Left ventricle myocardium inferior (tissue), 1 donor: ENCODE measurements at regions not wholly inside any gene's neighbourhood (a gene's known extent, or its start where the extent isn't known, plus 50 kb on each side); places are given as distances from the start of the nearest gene placed in this dataset.
"Not testable (repeated sequence)": the region's sequence is repeated elsewhere in the genome, so short reads cannot be mapped to it uniquely, and the experiment has no call there.

Source experiments
- DNase-seq: peaks from one replicate; pipeline ENCODE4 v3.0.0-alpha.2; 2020
- H3K27ac ChIP-seq: fragments of 200-600 bp; replicated peaks from 2 replicates; pipeline ENCODE4 v1.8.0; 2021
- H3K27me3 ChIP-seq: fragments of 200-600 bp; 2 replicates; pipeline ENCODE4 v1.8.0; 2021; ENCODE audit warnings: low read depth
- H3K36me3 ChIP-seq: fragments of 200-600 bp; 2 replicates; pipeline ENCODE4 v1.8.0; 2021
- H3K4me1 ChIP-seq: fragments of 200-600 bp; 2 replicates; pipeline ENCODE4 v1.8.0; 2021
- H3K4me3 ChIP-seq: fragments of 200-600 bp; 2 replicates; pipeline ENCODE4 v1.8.0; 2021; ENCODE audit warnings: mild to moderate bottlenecking, moderate library complexity
- H3K9me3 ChIP-seq: fragments of 200-600 bp; replicated peaks from 2 replicates; pipeline ENCODE4 v1.8.0; 2021
- CTCF ChIP-seq: fragments of 200-600 bp; IDR thresholded peaks from 2 replicates; pipeline ENCODE4 v1.8.0; 2021; ENCODE audit warnings: antibody characterized with exemption, mild to moderate bottlenecking, borderline replicate concordance
- intact Hi-C: fragments of 100-400 bp; cut with micrococcal nuclease; formaldehyde crosslinking; loops from one replicate; pipeline ENCODE4 v1.11.0; 2022
- donor health status: DM: no; HTN: yes; CAD: no; lungs with severe emphysema.

GRCh38 chr4:24179201-24179840, 289.5 kb upstream of the PPARGC1A start:
- Histone ChIP-seq H3K27ac (no peak overlapping the region), H3K4me1 (no peaks in the 10 kb centered on the region), H3K36me3 (no peaks in the 10 kb centered on the region), H3K4me3 (no peak overlapping the region), H3K27me3 (no peaks in the 10 kb centered on the region), H3K9me3 (no peaks in the 10 kb centered on the region)
- no peak for TF ChIP-seq CTCF
- DNase-seq: no peak
- intact Hi-C loops: no loop called here

- H3K27ac ChIP-seq, intact Hi-C loops, H3K36me3 ChIP-seq, H3K27me3 ChIP-seq, DNase-seq, H3K4me3 ChIP-seq, H3K9me3 ChIP-seq, H3K4me1 ChIP-seq: not testable (repeated sequence)
These were observed 287.6 kb upstream of the PPARGC1A start for GRCh38 chr4:24177443-24177842.

- TF ChIP-seq CTCF: no peak
- H3K4me3 ChIP-seq: no peak overlapping the region
These were observed 285.9 kb upstream of the PPARGC1A start for GRCh38 chr4:24175707-24176106.

GRCh38 chr4:24174602-24175001, 284.8 kb upstream of the PPARGC1A start:
- no peak for TF ChIP-seq CTCF
- Histone ChIP-seq H3K27ac (no peak overlapping the region), H3K9me3 (no peaks in the 10 kb centered on the region), H3K36me3 (no peaks in the 10 kb centered on the region), H3K27me3 (no peaks in the 10 kb centered on the region), H3K4me1 (no peaks in the 10 kb centered on the region), H3K4me3 (no peak overlapping the region)
- no peak for DNase-seq
- intact Hi-C loops: no loop called here

More at GRCh38 chr4:24175707-24176106, 285.9 kb upstream of the PPARGC1A start:
- H3K27me3 ChIP-seq: no peaks in the 10 kb centered on the region
- no peaks in the 10 kb centered on the region for H3K9me3 ChIP-seq
- DNase-seq: no peak
- intact Hi-C loops: no loop called here
- H3K36me3 ChIP-seq: no peaks in the 10 kb centered on the region
- H3K27ac ChIP-seq: no peak overlapping the region
- no peaks in the 10 kb centered on the region for H3K4me1 ChIP-seq

- TF ChIP-seq CTCF: no peak
- Histone ChIP-seq H3K27me3 (no peaks in the 10 kb centered on the region), H3K36me3 (no peaks in the 10 kb centered on the region), H3K4me1 (no peaks in the 10 kb centered on the region), H3K9me3 (no peaks in the 10 kb centered on the region), H3K27ac (no peak overlapping the region), H3K4me3 (no peak overlapping the region)
- DNase-seq: no peak
- intact Hi-C loops: no loop called here
These were observed 282.6 kb upstream of the PPARGC1A start for GRCh38 chr4:24172406-24172805.

- Histone ChIP-seq H3K4me3 (no peak overlapping the region), H3K27ac (no peak overlapping the region), H3K9me3 (no peaks in the 10 kb centered on the region), H3K4me1 (no peaks in the 10 kb centered on the region), H3K36me3 (no peaks in the 10 kb centered on the region), H3K27me3 (no peaks in the 10 kb centered on the region)
- TF ChIP-seq CTCF: no peak
- intact Hi-C loops: no loop called here
- no peak for DNase-seq
These were observed 280.1 kb upstream of the PPARGC1A start for GRCh38 chr4:24169956-24170355.
